HepG2 (cell line): ENCODE measurements at regions not wholly inside any gene's neighbourhood (a gene's known extent, or its start where the extent isn't known, plus 50 kb on each side); places are given as distances from the start of the nearest gene placed in this dataset.

ENCODE experiments used
- ATAC-seq: fragments of 200-7000 bp; cut with Tn5 transposase; 3 replicates; pipeline ENCODE4 v1.9.1; 2020; ENCODE audit warnings: mild to moderate bottlenecking, moderate library complexity
- BruUV-seq: library from RNA; stranded (reverse); fragments of 400-500 nt; replicated peaks from 2 replicates; lab custom pipeline; 2021; lab: Mats Ljungman, UMichigan
- CTCF ChIA-PET: fragments of 300-600 bp; formaldehyde crosslinking; extraction: SDS; loops from one replicate; lab custom pipeline; 2021; ENCODE audit warnings: low total read pairs, inconsistent platforms, low intra/inter-chr PET ratio; lab: Yijun Ruan, JAX
- POLR2A ChIA-PET: fragments of 350-600 bp; sonication (Branson Sonifier 250); formaldehyde crosslinking; loops from one replicate; lab custom pipeline; 2020; ENCODE audit warnings: antibody characterized with exemption, inconsistent platforms; lab: Yijun Ruan, JAX
- DNase-seq: peaks from one replicate; pipeline ENCODE4 v3.0.0-alpha.2; 2015; ENCODE audit warnings: low spot score
- FAIRE-seq: peaks from 3 replicates; lab custom pipeline; 2011; peaks lifted over from hg19 to GRCh38; lab: Jason Lieb, UNC
- H2AFZ ChIP-seq: one replicate; pipeline ENCODE4 v1.6.1; 2011; ENCODE audit warnings: low read length, inconsistent platforms
- H3K27ac ChIP-seq: fragments of 300-600 bp; 3 replicates; pipeline ENCODE4 v1.8.0; 2011; ENCODE audit warnings: mixed run types, mild to moderate bottlenecking, mixed read lengths, low read length, inconsistent platforms; ENCODE audit not compliant: insufficient read depth; ENCODE audit errors: extremely low read length
- H3K27me3 ChIP-seq, 2 experiments: fragments of 200-600 bp in 1 of 2; 2 replicates in 1 of 2; 3 replicates in 1 of 2; pipeline versions ENCODE4 v1.6.0 to v1.8.0; 2011; ENCODE audit warnings: low read length in 2 of 2, mild to moderate bottlenecking in 2 of 2, moderate library complexity in 2 of 2, inconsistent platforms in 1 of 2; ENCODE audit not compliant: insufficient read depth in 2 of 2, control insufficient read depth in 1 of 2
- H3K36me3 ChIP-seq, 2 experiments: fragments of 200-600 bp in 1 of 2; replicated peaks in 1 of 2; 2 replicates in 1 of 2; 3 replicates in 1 of 2; pipeline versions ENCODE4 v1.5.1 to v1.8.0; 2011; ENCODE audit warnings: low read length in 2 of 2, inconsistent platforms in 1 of 2; ENCODE audit not compliant: insufficient read depth in 2 of 2, control insufficient read depth in 1 of 2
- H3K4me1 ChIP-seq: 2 replicates; pipeline ENCODE4 v1.5.1; 2012; ENCODE audit warnings: low read length, inconsistent platforms; ENCODE audit not compliant: insufficient read depth
- H3K4me2 ChIP-seq: 2 replicates; pipeline ENCODE4 v1.6.0; 2011; ENCODE audit warnings: low read depth, low read length, inconsistent platforms
- H3K4me3 ChIP-seq, 3 experiments: fragments of 200-600 bp in 1 of 3; sonication (generic), shearing (Covaris generic) in 1 of 3; replicated peaks in 1 of 3; 2 replicates each; pipeline ENCODE4 v1.5.1; 2011 to 2016; ENCODE audit warnings: low read length in 3 of 3, inconsistent platforms in 2 of 3, low read depth in 2 of 3, mild to moderate bottlenecking in 2 of 3, control low read depth in 1 of 3, mixed read lengths in 1 of 3; ENCODE audit not compliant: insufficient read depth in 1 of 3
- H3K79me2 ChIP-seq: one replicate; pipeline ENCODE4 v1.6.1; 2011; ENCODE audit warnings: low read length, inconsistent platforms; ENCODE audit not compliant: insufficient read depth
- H3K9ac ChIP-seq: 2 replicates; pipeline ENCODE4 v1.6.0; 2011; ENCODE audit warnings: mild to moderate bottlenecking, low read depth, low read length, inconsistent platforms; ENCODE audit not compliant: insufficient read depth
- H3K9me3 ChIP-seq: 2 replicates; pipeline ENCODE4 v1.5.1; 2012; ENCODE audit warnings: mild to moderate bottlenecking, low read length
- H4K20me1 ChIP-seq: 2 replicates; pipeline ENCODE4 v1.6.0; 2011; ENCODE audit warnings: inconsistent platforms, mild to moderate bottlenecking, low read length, moderate library complexity; ENCODE audit not compliant: insufficient read depth
- FOXA3 ChIP-seq: IDR thresholded peaks from 2 replicates; pipeline ENCODE4 v1.6.1; 2016; ENCODE audit warnings: missing genetic modification reagents, missing compliant biosample characterization
- GTF2F1 ChIP-seq: fragments of 150-350 bp; IDR thresholded peaks from 2 replicates; pipeline ENCODE4 v1.6.1; 2014; ENCODE audit warnings: low read length
- GTF3A ChIP-seq: sonication (generic); formaldehyde crosslinking; conservative IDR thresholded peaks from 2 replicates; pipeline ENCODE4 v1.4.0; 2020; ENCODE audit warnings: mild to moderate bottlenecking, missing genetic modification reagents
- HOMEZ ChIP-seq: IDR thresholded peaks from 2 replicates; pipeline ENCODE4 v1.6.1; 2016; ENCODE audit warnings: low read depth
- KDM5A ChIP-seq: fragments of 200-600 bp; sonication (generic); IDR thresholded peaks from 2 replicates; pipeline ENCODE4 v1.7.0; 2018; ENCODE audit warnings: antibody characterized with exemption, mild to moderate bottlenecking, low read length, borderline replicate concordance
- STAT5B ChIP-seq: sonication (generic); formaldehyde crosslinking; IDR thresholded peaks from 2 replicates; pipeline ENCODE4 v1.4.0; 2020; ENCODE audit warnings: missing genetic modification reagents
- YY1 ChIP-seq: IDR thresholded peaks from 2 replicates; pipeline ENCODE4 v1.6.1; 2011; ENCODE audit warnings: low read length, low read depth, moderate library complexity, mild to moderate bottlenecking; ENCODE audit not compliant: insufficient read depth, insufficient replicate concordance
- ZFP82 ChIP-seq: sonication (generic); formaldehyde crosslinking; IDR thresholded peaks from 2 replicates; pipeline ENCODE4 v1.5.1; 2020; ENCODE audit warnings: mild to moderate bottlenecking, missing genetic modification reagents, borderline replicate concordance
- ZNF17 ChIP-seq: sonication (generic); formaldehyde crosslinking; IDR thresholded peaks from 2 replicates; pipeline ENCODE4 v1.5.0; 2020; ENCODE audit warnings: mild to moderate bottlenecking, missing genetic modification reagents
- ZNF337 ChIP-seq: sonication (generic); formaldehyde crosslinking; IDR thresholded peaks from 2 replicates; pipeline ENCODE4 v1.5.1; 2020; ENCODE audit warnings: missing genetic modification reagents, low read depth, mild to moderate bottlenecking, borderline replicate concordance
- ZNF430 ChIP-seq: sonication (generic); formaldehyde crosslinking; IDR thresholded peaks from 2 replicates; pipeline ENCODE4 v1.9.0; 2021; ENCODE audit warnings: mild to moderate bottlenecking, missing genetic modification reagents
- ZNF550 ChIP-seq: sonication (generic); formaldehyde crosslinking; IDR thresholded peaks from 2 replicates; pipeline ENCODE4 v1.4.0; 2020; ENCODE audit warnings: mild to moderate bottlenecking, missing genetic modification reagents, borderline replicate concordance
- ZNF660 ChIP-seq: sonication (generic); formaldehyde crosslinking; IDR thresholded peaks from 2 replicates; pipeline ENCODE4 v1.5.1; 2020; ENCODE audit warnings: mild to moderate bottlenecking, low read depth, missing genetic modification reagents, borderline replicate concordance
- ZNF691 ChIP-seq: sonication (generic); formaldehyde crosslinking; IDR thresholded peaks from 2 replicates; pipeline ENCODE4 v1.4.0; 2020; ENCODE audit warnings: missing genetic modification reagents, low read depth, mild to moderate bottlenecking, borderline replicate concordance
- ZNF740 ChIP-seq: sonication (generic); formaldehyde crosslinking; IDR thresholded peaks from 2 replicates; pipeline ENCODE4 v1.4.0; 2020; ENCODE audit warnings: missing genetic modification reagents
- ZNF749 ChIP-seq: sonication (generic); formaldehyde crosslinking; IDR thresholded peaks from 2 replicates; pipeline ENCODE4 v1.8.0; 2022; ENCODE audit warnings: mild to moderate bottlenecking, missing genetic modification reagents, moderate library complexity, borderline replicate concordance
- ZSCAN5A ChIP-seq: sonication (generic); formaldehyde crosslinking; IDR thresholded peaks from 2 replicates; pipeline ENCODE4 v1.8.0; 2022; ENCODE audit warnings: mild to moderate bottlenecking, missing genetic modification reagents, borderline replicate concordance
- ZUFSP ChIP-seq: sonication (generic); formaldehyde crosslinking; IDR thresholded peaks from 2 replicates; pipeline ENCODE4 v1.9.0; 2021; ENCODE audit warnings: missing genetic modification reagents, mild to moderate bottlenecking, borderline replicate concordance
- WGBS: methylation state at CpG from one replicate; pipeline ENCODE4 v1.1.6; 2017; ENCODE audit warnings: low lambda C conversion rate; 5-methylcytosine and 5-hydroxymethylcytosine counted together
- in situ Hi-C: cut with HindIII; loops from 2 replicates; pipeline ENCODE4 v1.10.0; 2017; ENCODE audit warnings: low pct_unique_long_range_greater_than_20kb; ENCODE audit not compliant: extremely low pct_ligation_motif_present
- intact Hi-C: fragments of 100-400 bp; cut with micrococcal nuclease; formaldehyde crosslinking; loops from one replicate; pipeline ENCODE4 v1.10.0; 2022; ENCODE audit not compliant: unreplicated experiment

GRCh38 chr9:82495884-82496777, 507.6 kb downstream of the SPATA31D1 start:
- no peak for ATAC-seq
- Histone ChIP-seq H3K27ac (no peak overlapping the region), H3K36me3 (no peaks in the 10 kb centered on the region), H3K9ac (no peak overlapping the region), H3K79me2 (no peaks in the 10 kb centered on the region), H4K20me1 (no peaks in the 10 kb centered on the region), H3K27me3 (no peaks in the 10 kb centered on the region), H2AFZ (no peak overlapping the region), H3K4me2 (peak overlapping the region; percentile 3; the same call in 1 of the 2 replicates), H3K9me3 (no peaks in the 10 kb centered on the region), H3K4me1 (no peaks in the 10 kb centered on the region), H3K4me3 (no peak overlapping the region)
- intact Hi-C loops (no loop called here), in situ Hi-C loops (no loop called here)
- ChIA-PET POLR2A (no interaction called here), CTCF (no interaction called here)
- WGBS, result 57% methylated on average over 14 of the region's 16 CpGs
- no peak for FAIRE-seq
- no peak for DNase-seq
- BruUV-seq, result no TSS peak
- TF ChIP-seq ZNF17 (CRISPR knock-in tag) (no peak), ZSCAN5A (CRISPR knock-in tag) (no peak), ZNF691 (CRISPR knock-in tag) (no peak), KDM5A (no peak), ZNF749 (CRISPR knock-in tag) (no peak), ZNF740 (CRISPR knock-in tag) (no peak), STAT5B (CRISPR knock-in tag) (no peak), GTF2F1 (no peak), YY1 (no peak), ZNF660 (CRISPR knock-in tag) (no peak), GTF3A (CRISPR knock-in tag) (no peak), FOXA3 (no peak), ZUFSP (no peak), ZFP82 (CRISPR knock-in tag) (no peak), HOMEZ (CRISPR knock-in tag) (no peak), ZNF550 (CRISPR knock-in tag) (no peak), ZNF337 (no peak), ZNF430 (CRISPR knock-in tag) (no peak)
